K562 (cell line): ENCODE measurements at regions not wholly inside any gene's neighbourhood (a gene's known extent, or its start where the extent isn't known, plus 50 kb on each side); places are given as distances from the start of the nearest gene placed in this dataset.

Experiments used
- BRCA1 ChIP-seq, 2 experiments: fragments of 450-650 bp in 1 of 2; sonication (generic) in 1 of 2; formaldehyde crosslinking in 1 of 2; IDR thresholded peaks; 2 replicates each; pipeline versions ENCODE4 v1.5.0 to v1.6.1; 2017 to 2020; ENCODE audit warnings: mild to moderate bottlenecking in 1 of 2, missing genetic modification reagents in 1 of 2
- EZH2 ChIP-seq: IDR thresholded peaks from 2 replicates; pipeline ENCODE4 v1.6.1; 2012; ENCODE audit warnings: low read depth, mild to moderate bottlenecking, inconsistent platforms, low read length, borderline replicate concordance
- GTF2F1 ChIP-seq: IDR thresholded peaks from 2 replicates; pipeline ENCODE4 v1.6.1; 2011; ENCODE audit warnings: low read depth, low read length, improper control_type of control experiment
- HCFC1 ChIP-seq: IDR thresholded peaks from 2 replicates; pipeline ENCODE4 v1.6.1; 2012; ENCODE audit warnings: low read depth, low read length, improper control_type of control experiment
- RUNX1 ChIP-seq: sonication (generic); IDR thresholded peaks from 2 replicates; pipeline ENCODE4 v1.6.1; 2016; ENCODE audit warnings: antibody characterized with exemption, low read depth
- SRF ChIP-seq, 2 experiments: fragments of 250-450, 450-650 bp in 1 of 2; sonication (Bioruptor Pico) in 1 of 2; sonication (generic) in 1 of 2; formaldehyde crosslinking; IDR thresholded peaks; 2 replicates each; pipeline versions ENCODE4 v1.5.0 to v1.5.1; 2020 to 2022; ENCODE audit warnings: mild to moderate bottlenecking in 1 of 2, missing genetic modification reagents in 1 of 2
- ZNF12 ChIP-seq: sonication (generic); formaldehyde crosslinking; IDR thresholded peaks from 2 replicates; pipeline ENCODE4 v1.4.0; 2020; ENCODE audit warnings: mild to moderate bottlenecking, missing genetic modification reagents
- TF ChIP-seq, protein P1 (sequence below), 3 experiments: IDR thresholded peaks in 2 of 3; conservative IDR thresholded peaks in 1 of 3; 2 replicates each; pipeline ENCODE4 v1.5.1; 2011 to 2012; ENCODE audit warnings: low read length in 3 of 3, mild to moderate bottlenecking in 3 of 3, control low read depth in 2 of 3, improper control_type of control experiment in 1 of 3, inconsistent platforms in 1 of 3, low read depth in 1 of 3, mixed read lengths in 1 of 3, moderate library complexity in 1 of 3; ENCODE audit not compliant: insufficient read depth in 2 of 3
- TF ChIP-seq, protein P2 (sequence below): sonication (generic); formaldehyde crosslinking; IDR thresholded peaks from 2 replicates; pipeline ENCODE4 v1.8.1; 2023; ENCODE audit warnings: mild to moderate bottlenecking, missing genetic modification reagents

DNA sequence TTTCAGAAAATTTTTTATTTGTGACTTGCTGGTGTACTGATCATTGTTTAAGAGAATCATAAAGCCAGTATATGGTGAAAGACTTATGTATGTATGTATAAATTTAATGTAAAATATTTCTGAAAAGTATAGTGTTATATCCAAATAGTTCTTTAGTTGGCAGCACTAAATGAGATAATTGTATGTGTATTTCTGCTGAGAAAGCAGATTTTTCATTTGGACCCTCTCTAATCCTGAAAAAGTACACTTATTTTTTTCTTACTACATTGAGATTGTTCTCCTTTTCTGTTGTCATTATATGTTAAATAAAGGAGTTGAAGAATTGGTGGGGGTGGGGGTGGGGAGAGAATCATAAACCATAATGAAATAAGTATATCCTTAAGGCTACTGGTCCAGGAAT lies 324.9 kb upstream of the SUCLG2 start:
- TF ChIP-seq EZH2 (no peak), SRF (CRISPR knock-in tag; IDR thresholded peaks at IDR 0.05) (no peak), ZNF12 (CRISPR knock-in tag) (no peak), RUNX1 (no peak), GTF2F1 (no peak), HCFC1 (no peak), BRCA1 (IDR thresholded peaks at IDR 0.05) (no peak), BRCA1 (CRISPR knock-in tag; IDR thresholded peaks at IDR 0.05) (no peak)
- TF ChIP-seq, protein P1, sequence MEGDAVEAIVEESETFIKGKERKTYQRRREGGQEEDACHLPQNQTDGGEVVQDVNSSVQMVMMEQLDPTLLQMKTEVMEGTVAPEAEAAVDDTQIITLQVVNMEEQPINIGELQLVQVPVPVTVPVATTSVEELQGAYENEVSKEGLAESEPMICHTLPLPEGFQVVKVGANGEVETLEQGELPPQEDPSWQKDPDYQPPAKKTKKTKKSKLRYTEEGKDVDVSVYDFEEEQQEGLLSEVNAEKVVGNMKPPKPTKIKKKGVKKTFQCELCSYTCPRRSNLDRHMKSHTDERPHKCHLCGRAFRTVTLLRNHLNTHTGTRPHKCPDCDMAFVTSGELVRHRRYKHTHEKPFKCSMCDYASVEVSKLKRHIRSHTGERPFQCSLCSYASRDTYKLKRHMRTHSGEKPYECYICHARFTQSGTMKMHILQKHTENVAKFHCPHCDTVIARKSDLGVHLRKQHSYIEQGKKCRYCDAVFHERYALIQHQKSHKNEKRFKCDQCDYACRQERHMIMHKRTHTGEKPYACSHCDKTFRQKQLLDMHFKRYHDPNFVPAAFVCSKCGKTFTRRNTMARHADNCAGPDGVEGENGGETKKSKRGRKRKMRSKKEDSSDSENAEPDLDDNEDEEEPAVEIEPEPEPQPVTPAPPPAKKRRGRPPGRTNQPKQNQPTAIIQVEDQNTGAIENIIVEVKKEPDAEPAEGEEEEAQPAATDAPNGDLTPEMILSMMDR (IDR thresholded peaks at IDR 0.05 in 2 of 3, conservative IDR thresholded peaks at IDR 0.05 in 1 of 3; ENCODE audit: insufficient read depth in 2 of 3, low read depth in 1 of 3, low read length in 3 of 3): no peak
- TF ChIP-seq, protein P2, sequence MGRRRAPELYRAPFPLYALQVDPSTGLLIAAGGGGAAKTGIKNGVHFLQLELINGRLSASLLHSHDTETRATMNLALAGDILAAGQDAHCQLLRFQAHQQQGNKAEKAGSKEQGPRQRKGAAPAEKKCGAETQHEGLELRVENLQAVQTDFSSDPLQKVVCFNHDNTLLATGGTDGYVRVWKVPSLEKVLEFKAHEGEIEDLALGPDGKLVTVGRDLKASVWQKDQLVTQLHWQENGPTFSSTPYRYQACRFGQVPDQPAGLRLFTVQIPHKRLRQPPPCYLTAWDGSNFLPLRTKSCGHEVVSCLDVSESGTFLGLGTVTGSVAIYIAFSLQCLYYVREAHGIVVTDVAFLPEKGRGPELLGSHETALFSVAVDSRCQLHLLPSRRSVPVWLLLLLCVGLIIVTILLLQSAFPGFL (CRISPR knock-in tag): no peak
